Activated T-helper 1 cell treated with anti-CD3 and anti-CD28 coated beads, Interleukin-12 subunit alpha, Interleukin-12 subunit beta, Interleukin-2, Interleukin-4 antibody, amounts not matched to agents 30 ng/mL and 10 ng/mL and 1 ng/mL, durations not matched to agents 14 hours and 24 hours and 36 hours (primary cell): ENCODE measurements at regions not wholly inside any gene's neighbourhood (a gene's known extent, or its start where the extent isn't known, plus 50 kb on each side); places are given as distances from the start of the nearest gene placed in this dataset.

Source experiments
- DNase-seq: peaks from one replicate; pipeline ENCODE4 v3.0.0; 2021; ENCODE audit warnings: low spot score
- H3K27ac Mint-ChIP-seq: one replicate; pipeline ENCODE4 v1.8.0; 2021; ENCODE audit warnings: mild to moderate bottlenecking, mixed read lengths
- H3K27me3 Mint-ChIP-seq: one replicate; pipeline ENCODE4 v1.8.0; 2022; ENCODE audit warnings: mild to moderate bottlenecking, moderate library complexity, mixed read lengths; ENCODE audit not compliant: insufficient read depth
- H3K36me3 Mint-ChIP-seq: one replicate; pipeline ENCODE4 v1.8.0; 2021; ENCODE audit warnings: low read depth, mixed read lengths
- H3K4me1 Mint-ChIP-seq: one replicate; pipeline ENCODE4 v1.8.0; 2021; ENCODE audit warnings: low read depth, mixed read lengths
- H3K4me3 Mint-ChIP-seq: one replicate; pipeline ENCODE4 v1.8.0; 2021; ENCODE audit warnings: mild to moderate bottlenecking, moderate library complexity, mixed read lengths
- H3K9me3 Mint-ChIP-seq: one replicate; pipeline ENCODE4 v1.8.0; 2021; ENCODE audit warnings: mixed read lengths
- intact Hi-C: fragments of 100-400 bp; cut with micrococcal nuclease; formaldehyde crosslinking; loops from one replicate; pipeline ENCODE4 v1.15.1; 2024

DNA sequence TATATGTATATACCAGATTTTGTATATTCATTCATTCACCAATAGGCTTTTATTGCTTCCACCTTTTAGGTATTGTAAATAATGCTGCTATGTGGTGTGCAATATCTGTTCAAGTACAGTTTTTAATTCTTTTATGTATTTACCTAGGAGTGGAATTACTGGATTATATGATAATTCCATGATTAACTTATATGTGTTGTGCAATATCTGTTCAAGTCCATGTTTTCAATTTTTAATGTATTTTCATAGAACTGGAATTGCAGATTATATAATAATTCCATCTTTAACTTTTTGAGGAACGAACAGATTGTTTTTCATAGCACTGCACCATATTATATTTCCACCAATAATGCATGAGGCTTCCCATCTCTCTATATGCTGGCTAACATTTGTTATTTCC lies 50.6 kb upstream of the L3MBTL4 start:
- DNase-seq = no peak
- no peaks in the 10 kb centered on the region for H3K36me3 Mint-ChIP-seq
- H3K9me3 Mint-ChIP-seq = peaks cover 3% of the 10 kb centered on the region
- H3K4me3 Mint-ChIP-seq = no peak overlapping the region
- no peaks in the 10 kb centered on the region for H3K4me1 Mint-ChIP-seq
- no peaks in the 10 kb centered on the region for H3K27me3 Mint-ChIP-seq
- H3K27ac Mint-ChIP-seq = no peak overlapping the region
- intact Hi-C loops = no loop called here

DNA sequence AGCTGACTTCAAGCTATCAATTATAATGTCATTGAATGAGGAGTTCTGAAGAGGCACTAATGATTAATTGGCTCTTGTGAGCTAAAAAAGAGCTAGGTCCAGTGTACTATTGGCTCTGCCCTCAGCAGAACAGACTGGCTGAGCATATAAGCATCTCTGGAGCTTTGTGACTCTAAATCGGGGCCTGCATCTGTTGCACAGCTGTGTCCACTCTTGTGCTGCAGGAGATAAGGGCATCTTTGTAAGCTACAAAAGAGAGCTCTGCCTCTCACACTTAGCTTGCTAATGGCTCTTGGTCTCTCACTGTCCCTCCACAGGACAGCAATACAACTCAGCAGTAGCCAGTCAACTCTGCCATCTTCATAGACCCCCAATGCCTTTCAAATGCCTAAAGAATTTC lies 61.5 kb upstream of the L3MBTL4 start:
- H3K27ac Mint-ChIP-seq = no peak overlapping the region
- no peaks in the 10 kb centered on the region for H3K27me3 Mint-ChIP-seq
- no peaks in the 10 kb centered on the region for H3K4me1 Mint-ChIP-seq
- H3K36me3 Mint-ChIP-seq = no peaks in the 10 kb centered on the region
- intact Hi-C loops = no loop called here
- no peak overlapping the region for H3K4me3 Mint-ChIP-seq
- peaks cover 16% of the 10 kb centered on the region for H3K9me3 Mint-ChIP-seq
- no peak for DNase-seq

DNA sequence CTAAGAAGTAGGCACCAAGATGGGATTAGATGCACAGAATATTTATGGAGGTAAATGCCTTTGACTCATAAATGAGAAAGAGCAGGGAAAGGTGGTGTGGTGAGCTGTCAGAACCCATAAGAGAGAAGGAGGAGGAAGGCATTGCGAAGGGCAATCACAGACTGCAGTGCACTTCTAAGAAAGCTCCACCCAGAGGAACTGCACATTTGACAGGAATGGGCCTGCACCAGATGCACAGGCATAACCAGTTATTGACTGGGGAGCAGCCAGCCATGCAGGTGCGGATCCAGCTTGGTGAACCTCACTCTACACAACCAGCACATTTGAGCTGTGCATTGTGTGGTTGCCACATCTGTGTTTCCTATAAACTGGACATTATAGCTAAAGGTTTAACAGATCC lies 62.2 kb upstream of the L3MBTL4 start:
- no peaks in the 10 kb centered on the region for H3K36me3 Mint-ChIP-seq
- intact Hi-C loops = no loop called here
- peaks cover 9% of the 10 kb centered on the region for H3K9me3 Mint-ChIP-seq
- no peak overlapping the region for H3K4me3 Mint-ChIP-seq
- no peaks in the 10 kb centered on the region for H3K4me1 Mint-ChIP-seq
- H3K27ac Mint-ChIP-seq = no peak overlapping the region
- DNase-seq = no peak
- no peaks in the 10 kb centered on the region for H3K27me3 Mint-ChIP-seq

DNA sequence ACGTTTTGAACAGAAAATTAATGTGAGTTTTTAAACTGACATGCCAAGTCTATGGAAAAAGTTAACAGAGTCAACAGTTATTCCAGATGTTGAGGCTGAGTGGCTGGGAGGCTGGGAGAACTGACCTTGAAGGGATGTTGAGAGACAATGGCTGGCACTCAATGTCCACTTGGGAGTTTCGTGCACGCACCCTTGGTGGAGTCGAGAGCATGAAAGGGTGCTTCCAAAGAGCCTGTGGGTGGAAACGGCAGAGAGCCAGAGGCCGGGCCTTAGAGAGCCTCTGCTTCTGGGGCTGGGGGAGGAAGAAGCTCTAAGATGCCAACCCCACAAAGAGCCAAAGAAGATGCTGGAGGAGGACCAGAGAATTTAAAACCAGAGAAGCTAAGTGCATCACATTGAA lies 63.4 kb upstream of the L3MBTL4 start:
- Mint-ChIP-seq H3K27me3 (no peaks in the 10 kb centered on the region), H3K36me3 (no peaks in the 10 kb centered on the region), H3K4me1 (no peaks in the 10 kb centered on the region), H3K9me3 (peaks cover 9% of the 10 kb centered on the region), H3K4me3 (no peak overlapping the region), H3K27ac (no peak overlapping the region)
- DNase-seq = no peak
- intact Hi-C loops = no loop called here

DNA sequence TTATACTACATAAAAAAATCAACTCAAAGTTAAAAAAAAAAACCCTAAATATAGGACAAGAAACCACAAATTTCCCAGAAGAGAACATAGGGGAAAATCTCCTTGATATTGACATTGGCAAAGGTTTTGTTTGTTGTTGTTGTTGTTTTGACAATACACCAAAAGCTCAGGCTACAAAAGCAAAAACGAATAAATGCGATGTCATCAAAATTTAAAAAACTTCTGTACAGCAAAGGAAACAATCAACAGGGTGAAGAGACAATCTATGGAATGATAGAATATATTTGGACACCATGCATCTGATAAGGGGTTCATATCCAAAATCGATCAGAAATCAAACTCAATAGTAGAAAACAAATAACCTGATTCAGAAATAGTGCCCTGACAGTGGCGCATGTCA lies 65.0 kb upstream of the L3MBTL4 start:
- Mint-ChIP-seq H3K36me3 (no peaks in the 10 kb centered on the region), H3K27me3 (no peaks in the 10 kb centered on the region), H3K4me3 (no peak overlapping the region), H3K27ac (no peak overlapping the region), H3K4me1 (no peaks in the 10 kb centered on the region), H3K9me3 (no peaks in the 10 kb centered on the region)
- intact Hi-C loops = no loop called here
- no peak for DNase-seq

DNA sequence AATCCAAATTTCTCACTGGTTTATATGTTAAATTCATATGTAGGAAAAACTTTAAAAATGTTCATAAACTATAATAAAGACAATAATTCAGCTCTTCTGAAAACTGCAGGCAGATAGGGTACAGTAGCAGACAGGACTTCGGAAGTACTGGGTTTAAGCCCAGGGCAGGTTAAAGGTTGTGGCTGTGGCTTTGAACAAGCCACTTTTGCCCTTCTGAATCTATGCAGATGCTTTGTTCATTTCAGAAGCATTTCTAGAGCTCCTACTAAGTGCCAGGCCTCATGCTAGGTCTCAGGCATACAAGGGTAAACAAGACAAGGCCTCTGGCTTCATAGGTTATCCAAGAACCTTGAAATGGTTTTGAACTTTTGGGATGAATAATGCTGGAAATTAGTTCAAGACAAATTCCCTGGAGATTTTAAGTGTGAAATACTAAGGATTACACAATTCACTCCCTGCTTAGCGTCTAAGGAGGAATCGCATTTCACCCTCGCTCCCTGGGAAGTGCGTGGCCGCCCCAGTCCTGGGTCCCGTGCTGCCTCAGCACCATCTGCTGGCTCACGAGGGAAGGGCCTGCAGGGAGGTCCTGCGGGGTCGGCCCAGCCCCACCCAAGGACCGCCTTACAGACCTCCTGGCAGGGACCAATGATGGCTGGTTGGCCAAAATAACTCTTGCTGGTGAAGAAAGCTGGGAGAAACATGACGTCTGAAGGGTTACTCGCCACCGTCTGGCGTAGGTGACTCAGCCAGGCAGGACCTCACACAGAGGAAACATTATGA lies 67.7 kb upstream of the L3MBTL4 start:
- no peaks in the 10 kb centered on the region for H3K36me3 Mint-ChIP-seq

DNA sequence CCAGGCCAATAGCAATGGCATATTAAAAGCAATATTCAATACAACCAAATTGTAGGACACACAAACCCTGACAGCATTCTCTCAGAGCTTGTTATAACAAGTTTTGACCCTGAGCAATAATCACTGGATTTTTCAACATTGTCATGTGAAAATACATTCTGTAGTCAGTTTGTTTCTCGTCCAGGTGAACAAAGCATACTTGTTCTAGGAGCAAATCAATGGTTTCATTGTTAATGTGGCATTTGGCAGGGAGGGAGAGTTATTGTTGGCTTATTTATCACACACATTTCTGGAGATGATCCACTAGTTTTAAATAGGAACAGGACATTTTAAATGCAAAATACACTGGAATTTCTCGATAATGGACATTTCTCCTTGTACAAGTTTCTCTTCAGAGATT lies 69.9 kb upstream of the L3MBTL4 start:
- Mint-ChIP-seq H3K27me3 (no peaks in the 10 kb centered on the region), H3K27ac (no peak overlapping the region), H3K4me3 (no peak overlapping the region), H3K4me1 (no peaks in the 10 kb centered on the region), H3K36me3 (no peaks in the 10 kb centered on the region), H3K9me3 (no peaks in the 10 kb centered on the region)
- intact Hi-C loops = no loop called here
- DNase-seq = no peak

More for the DNA sequence above, 67.7 kb upstream of the L3MBTL4 start:
- no peak for DNase-seq
- Mint-ChIP-seq H3K4me3 (no peak overlapping the region), H3K4me1 (no peaks in the 10 kb centered on the region), H3K27me3 (no peaks in the 10 kb centered on the region), H3K9me3 (no peaks in the 10 kb centered on the region), H3K27ac (no peak overlapping the region)
- intact Hi-C loops = no loop called here

DNA sequence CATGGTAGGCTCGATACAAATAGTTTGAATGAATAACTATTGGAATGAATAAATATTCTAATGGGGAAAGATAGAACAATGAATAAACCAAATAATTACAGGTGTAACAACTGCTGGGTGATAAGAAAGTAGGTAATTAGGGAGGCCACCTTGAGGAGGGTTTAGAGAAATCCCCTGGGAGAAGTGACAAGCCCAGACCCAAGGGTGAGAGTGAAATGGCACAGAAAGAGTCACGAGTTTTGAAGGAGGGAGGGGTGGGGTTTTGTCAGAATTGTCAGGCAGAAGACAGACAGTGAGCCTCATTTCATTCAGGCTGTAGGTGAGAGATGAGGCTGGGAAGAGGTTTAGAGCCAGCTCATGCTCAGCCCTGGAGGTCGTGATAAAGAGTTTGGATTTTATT lies 71.6 kb upstream of the L3MBTL4 start:
- Mint-ChIP-seq H3K9me3 (no peaks in the 10 kb centered on the region), H3K27me3 (no peaks in the 10 kb centered on the region), H3K27ac (no peak overlapping the region), H3K4me3 (no peak overlapping the region), H3K4me1 (no peaks in the 10 kb centered on the region), H3K36me3 (no peaks in the 10 kb centered on the region)
- no peak for DNase-seq
- intact Hi-C loops = no loop called here

DNA sequence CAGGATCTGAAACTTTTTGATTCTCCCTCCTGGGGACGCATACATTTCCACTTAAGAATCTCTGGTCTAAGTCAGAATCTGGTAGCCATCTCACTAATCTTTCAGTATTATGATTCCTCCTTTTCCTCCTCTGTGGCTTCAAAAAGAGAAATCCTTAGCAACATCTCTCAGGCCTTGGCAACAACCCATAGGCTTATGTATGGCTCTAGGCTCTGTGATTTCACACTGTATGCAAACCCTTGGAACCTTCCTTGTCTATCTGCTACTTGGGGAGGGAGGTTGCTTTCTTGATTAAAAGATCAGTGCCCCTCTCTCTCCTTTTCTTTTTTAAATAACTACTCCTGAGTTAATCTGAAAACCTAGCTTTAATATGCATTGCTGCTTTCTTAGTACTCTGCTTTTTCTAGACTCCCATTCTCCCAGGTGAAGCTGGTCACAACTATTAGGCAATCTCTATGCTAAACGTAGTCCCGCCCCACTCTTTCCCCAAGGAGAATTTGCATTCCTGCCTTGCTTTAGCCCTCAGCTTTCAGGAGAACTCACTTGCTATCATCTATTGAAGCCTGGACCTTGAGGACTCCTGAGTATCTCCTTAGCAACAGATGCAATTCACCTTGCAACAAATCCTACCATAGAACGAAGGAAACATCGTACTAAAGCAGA lies 72.2 kb upstream of the L3MBTL4 start:
- Mint-ChIP-seq H3K4me3 (no peak overlapping the region), H3K27ac (no peak overlapping the region), H3K9me3 (no peaks in the 10 kb centered on the region), H3K4me1 (no peaks in the 10 kb centered on the region), H3K36me3 (no peaks in the 10 kb centered on the region), H3K27me3 (no peaks in the 10 kb centered on the region)
- intact Hi-C loops = no loop called here
- no peak for DNase-seq

DNA sequence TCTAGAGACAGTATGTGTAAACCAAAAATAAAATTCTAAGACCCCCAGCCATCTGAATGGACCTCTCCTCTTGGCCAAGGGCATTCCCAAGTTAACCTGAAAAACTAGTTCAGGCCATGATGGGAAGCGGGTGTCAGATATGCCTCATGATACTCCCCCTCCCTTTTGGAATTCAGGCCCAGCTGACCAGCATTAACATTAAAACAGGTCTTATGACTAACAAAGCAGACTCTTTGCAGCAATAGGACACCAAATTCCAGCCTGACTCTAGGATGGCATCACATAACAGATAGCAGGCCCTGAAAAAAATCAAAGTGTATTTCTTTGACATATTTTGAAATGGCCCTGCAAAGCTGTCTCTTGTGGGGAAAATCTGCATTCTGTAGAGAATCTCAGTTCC lies 73.3 kb upstream of the L3MBTL4 start:
- H3K27ac Mint-ChIP-seq = no peak overlapping the region
- no peaks in the 10 kb centered on the region for H3K27me3 Mint-ChIP-seq
- no peaks in the 10 kb centered on the region for H3K9me3 Mint-ChIP-seq
- H3K4me3 Mint-ChIP-seq = no peak overlapping the region
- no peaks in the 10 kb centered on the region for H3K36me3 Mint-ChIP-seq
- no peak for DNase-seq
- intact Hi-C loops = no loop called here
- H3K4me1 Mint-ChIP-seq = no peaks in the 10 kb centered on the region

DNA sequence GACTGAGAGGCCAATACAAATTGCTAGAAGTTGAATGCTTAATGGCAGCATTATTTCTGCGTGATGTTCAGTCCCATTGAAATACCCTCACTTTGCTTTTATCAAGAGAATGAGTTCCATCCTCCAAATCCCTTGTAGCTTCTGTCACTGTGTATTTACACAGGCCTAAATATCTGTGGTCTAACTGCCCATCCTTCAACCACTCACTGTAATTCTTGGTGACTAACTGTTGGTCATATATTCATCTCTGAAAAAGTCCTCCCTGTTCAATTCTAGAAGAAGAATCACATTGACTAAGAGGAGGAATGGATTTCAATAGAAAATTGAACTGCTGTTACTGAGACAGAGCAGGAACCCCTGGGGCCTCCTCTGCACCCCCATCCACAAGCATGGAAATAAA lies 74.2 kb upstream of the L3MBTL4 start:
- no peaks in the 10 kb centered on the region for H3K9me3 Mint-ChIP-seq
- H3K4me1 Mint-ChIP-seq = no peaks in the 10 kb centered on the region
- H3K36me3 Mint-ChIP-seq = no peaks in the 10 kb centered on the region
- no peaks in the 10 kb centered on the region for H3K27me3 Mint-ChIP-seq
- intact Hi-C loops = no loop called here
- no peak overlapping the region for H3K4me3 Mint-ChIP-seq
- no peak for DNase-seq
- no peak overlapping the region for H3K27ac Mint-ChIP-seq

DNA sequence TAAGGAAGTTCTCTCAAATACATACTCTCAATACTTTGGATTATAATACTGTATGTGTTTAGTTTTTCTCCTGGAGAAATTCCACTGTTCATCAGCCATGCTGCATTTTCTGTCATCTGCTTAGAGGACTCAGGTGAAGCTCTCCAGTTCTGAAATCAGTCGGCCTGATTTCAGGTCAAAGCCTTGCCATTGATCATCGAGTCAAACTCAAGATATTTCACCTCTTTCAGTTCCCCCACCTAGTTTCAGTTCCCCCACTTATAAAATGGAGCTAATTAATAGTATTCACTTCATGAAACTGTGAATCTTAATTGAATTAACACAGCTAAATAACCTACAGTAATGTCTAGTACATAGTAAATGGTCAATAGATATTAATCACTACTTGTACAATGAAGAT lies 75.3 kb upstream of the L3MBTL4 start:
- H3K27me3 Mint-ChIP-seq = no peaks in the 10 kb centered on the region
- H3K27ac Mint-ChIP-seq = no peak overlapping the region
- intact Hi-C loops = no loop called here
- H3K36me3 Mint-ChIP-seq = no peaks in the 10 kb centered on the region
- no peaks in the 10 kb centered on the region for H3K4me1 Mint-ChIP-seq
- DNase-seq = no peak
- no peak overlapping the region for H3K4me3 Mint-ChIP-seq
- H3K9me3 Mint-ChIP-seq = no peaks in the 10 kb centered on the region

DNA sequence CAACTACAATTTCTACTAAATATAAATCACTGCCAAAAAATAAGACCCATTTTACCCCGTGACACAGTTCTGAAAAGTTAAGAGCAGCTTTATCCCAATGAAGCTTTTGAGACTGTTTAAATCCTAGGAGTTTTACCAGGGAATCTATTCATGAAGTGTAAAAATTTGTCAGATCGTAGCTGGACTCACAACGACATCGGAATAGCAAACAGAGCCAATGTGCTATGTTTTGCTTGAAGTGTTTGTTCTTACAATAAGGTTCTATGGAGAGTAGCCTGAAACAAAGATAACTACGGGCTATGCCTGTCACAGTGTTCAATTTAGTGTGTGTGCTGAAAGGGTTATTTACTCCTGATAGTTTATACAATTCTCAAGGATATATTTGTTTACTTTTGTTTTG lies 78.5 kb upstream of the L3MBTL4 start:
- no peak for DNase-seq
- no peak overlapping the region for H3K4me3 Mint-ChIP-seq
- no peak overlapping the region for H3K27ac Mint-ChIP-seq
- no peaks in the 10 kb centered on the region for H3K9me3 Mint-ChIP-seq
- H3K36me3 Mint-ChIP-seq = no peaks in the 10 kb centered on the region
- no peaks in the 10 kb centered on the region for H3K27me3 Mint-ChIP-seq
- intact Hi-C loops = no loop called here
- no peaks in the 10 kb centered on the region for H3K4me1 Mint-ChIP-seq

DNA sequence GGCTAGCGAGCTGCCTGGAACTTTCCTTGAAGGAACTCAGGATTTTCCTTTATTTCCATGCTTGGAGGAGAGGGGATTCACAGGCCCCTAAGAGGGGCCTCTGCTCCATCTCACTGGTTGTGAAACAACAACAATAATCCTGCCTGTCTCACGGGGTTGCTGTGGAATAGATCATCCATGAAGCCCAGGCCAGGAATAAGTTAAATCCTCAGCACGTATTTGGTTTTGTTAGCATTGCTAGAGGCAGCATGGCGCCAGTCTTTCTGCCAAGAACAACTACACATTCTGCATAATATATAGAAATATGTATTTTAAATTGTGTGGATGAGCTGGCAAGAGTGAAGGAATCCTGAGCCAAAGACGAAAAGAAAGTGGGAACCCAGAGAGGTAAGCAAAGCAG lies 80.8 kb upstream of the L3MBTL4 start:
- Mint-ChIP-seq H3K9me3 (no peaks in the 10 kb centered on the region), H3K4me1 (no peaks in the 10 kb centered on the region), H3K36me3 (no peaks in the 10 kb centered on the region), H3K27ac (no peak overlapping the region), H3K4me3 (no peak overlapping the region), H3K27me3 (no peaks in the 10 kb centered on the region)
- intact Hi-C loops = no loop called here
- no peak for DNase-seq
